ENCODE measurements at regions not wholly inside any gene's neighbourhood (a gene's known extent, or its start where the extent isn't known, plus 50 kb on each side); places are given as distances from the start of the nearest gene placed in this dataset.

- TF ChIP-seq ZNF609 (CRISPR knock-in tag; IDR thresholded peaks at IDR 0.05; ENCODE audit: borderline replicate concordance), result no peak
Observed at GRCh38 chr5:24232929-24233498, 411.8 kb downstream of the CDH10 start (continued).

GRCh38 chr5:24235946-24236345, 408.8 kb downstream of the CDH10 start:
- H3K27ac ChIP-seq (ENCODE audit: extremely low read depth, low read depth, low read length), result no peak overlapping the region
- no peak overlapping the region for H3K9ac ChIP-seq (ENCODE audit: insufficient read depth in 1 of 2, low read depth in 2 of 2, low read length in 2 of 2)
- WGBS (ENCODE audit: insufficient coverage, low coverage, missing lambda C conversion rate), result 0% methylated on average over 2 of the region's 2 CpGs
- no peaks in the 10 kb centered on the region for H3K27me3 ChIP-seq (ENCODE audit: control insufficient read depth in 2 of 2, insufficient read depth in 2 of 2, low read length in 2 of 2)
- H3K36me3 ChIP-seq (ENCODE audit: control insufficient read depth, insufficient read depth, low read length), result no peaks in the 10 kb centered on the region
- no peaks in the 10 kb centered on the region; the same call in 1 of the 2 replicates for H3K9me3 ChIP-seq (replicated peaks; ENCODE audit: control insufficient read depth, insufficient read depth, low read depth, low read length)
- no peaks in the 10 kb centered on the region for H3K79me2 ChIP-seq (ENCODE audit: control insufficient read depth, insufficient read depth, low read length)
- POLR2A ChIA-PET, result no interaction called here
- H3K4me3 ChIP-seq, result no peak overlapping the region
- DNase-seq (ENCODE audit: extremely low read depth in 1 of 4, low spot score in 3 of 4) (no peak), ATAC-seq (no peak), FAIRE-seq (no peak)
- H3K4me2 ChIP-seq (ENCODE audit: insufficient read depth, low read length), result no peak overlapping the region
- H4K20me1 ChIP-seq (replicated peaks; ENCODE audit: control insufficient read depth, insufficient read depth, low read length), result no peaks in the 10 kb centered on the region
- H2AFZ ChIP-seq (ENCODE audit: low read depth, low read length), result no peak overlapping the region
- in situ Hi-C loops (cut with MboI) (no loop called here), intact Hi-C loops (cut with micrococcal nuclease) (no loop called here)
- no TSS peak for BruUV-seq (replicated peaks)
- H3K4me1 ChIP-seq (replicated peaks in 1 of 2; ENCODE audit: control insufficient read depth in 2 of 2, insufficient read depth in 2 of 2, low read length in 2 of 2), result no peaks in the 10 kb centered on the region
- no peaks in the 10 kb centered on the region for H3K9me1 ChIP-seq (ENCODE audit: control insufficient read depth, insufficient read depth, low read length)
- CTCF ChIA-PET (ENCODE audit: low intra/inter-chr PET ratio), result no interaction called here
- TF ChIP-seq XRCC3 (IDR thresholded peaks at IDR 0.05), result no peak
- no peak for TF ChIP-seq PKNOX1 (IDR thresholded peaks at IDR 0.05)
- TF ChIP-seq BDP1 (IDR thresholded peaks at IDR 0.05; ENCODE audit: insufficient read depth, insufficient read length), result no peak
